Osteoblast (primary cell): ENCODE measurements at regions not wholly inside any gene's neighbourhood (a gene's known extent, or its start where the extent isn't known, plus 50 kb on each side); places are given as distances from the start of the nearest gene placed in this dataset.

Experiments
- DNase-seq: peaks from one replicate; pipeline ENCODE4 v3.0.0; 2011; ENCODE audit warnings: low spot score, mixed read lengths; ENCODE audit not compliant: insufficient read length; ENCODE audit errors: missing footprints
- H2AFZ ChIP-seq: 2 replicates; pipeline ENCODE4 v1.6.0; 2011; ENCODE audit warnings: mild to moderate bottlenecking, low read length
- H3K27ac ChIP-seq: 2 replicates; pipeline ENCODE4 v1.5.1; 2011; ENCODE audit warnings: mild to moderate bottlenecking, low read depth, low read length, moderate library complexity
- H3K27me3 ChIP-seq: 2 replicates; pipeline ENCODE4 v1.6.0; 2012; ENCODE audit warnings: mild to moderate bottlenecking, control low read depth, inconsistent platforms, low read length, moderate library complexity; ENCODE audit not compliant: insufficient read depth
- H3K36me3 ChIP-seq: 2 replicates; pipeline ENCODE4 v1.5.1; 2011; ENCODE audit warnings: mild to moderate bottlenecking, low read length, control low read depth, moderate library complexity; ENCODE audit not compliant: insufficient read depth
- H3K4me1 ChIP-seq: 2 replicates; pipeline ENCODE4 v1.5.1; 2011; ENCODE audit warnings: mild to moderate bottlenecking, low read length, control low read depth, moderate library complexity; ENCODE audit not compliant: insufficient read depth
- H3K4me2 ChIP-seq: 2 replicates; pipeline ENCODE4 v1.6.0; 2011; ENCODE audit warnings: mild to moderate bottlenecking, low read length; ENCODE audit not compliant: insufficient read depth
- H3K4me3 ChIP-seq: fragments of 200-600 bp; sonication (generic); 3 replicates; pipeline ENCODE4 v1.5.1; 2012; ENCODE audit warnings: mild to moderate bottlenecking, low read length, inconsistent platforms; ENCODE audit not compliant: insufficient read depth
- H3K79me2 ChIP-seq: 2 replicates; pipeline ENCODE4 v1.6.0; 2012; ENCODE audit warnings: mild to moderate bottlenecking, low read length, control low read depth, inconsistent platforms; ENCODE audit not compliant: insufficient read depth
- H3K9me3 ChIP-seq: 2 replicates; pipeline ENCODE4 v1.5.1; 2011; ENCODE audit warnings: low read depth, low read length, control low read depth
- H4K20me1 ChIP-seq: 2 replicates; pipeline ENCODE4 v1.6.0; 2012; ENCODE audit warnings: mild to moderate bottlenecking, low read length, control low read depth; ENCODE audit not compliant: insufficient read depth
- TF ChIP-seq, protein P1 (sequence below): IDR thresholded peaks from 2 replicates; pipeline ENCODE4 v1.5.1; 2011; ENCODE audit warnings: mild to moderate bottlenecking, low read depth, low read length, moderate library complexity; ENCODE audit errors: extremely low read depth

GRCh38 chr10:47053081-47053798 lies 142.0 kb downstream of the PTPN20 start:
- Histone ChIP-seq H3K36me3 (no peaks in the 10 kb centered on the region), H4K20me1 (no peaks in the 10 kb centered on the region), H3K79me2 (no peaks in the 10 kb centered on the region), H3K4me1 (peaks cover 4% of the 10 kb centered on the region), H3K4me3 (no peak overlapping the region), H3K27ac (no peak overlapping the region), H3K27me3 (peaks cover 4% of the 10 kb centered on the region), H3K4me2 (no peak overlapping the region), H3K9me3 (no peaks in the 10 kb centered on the region), H2AFZ (no peak overlapping the region)
- DNase-seq: no peak
- TF ChIP-seq, protein P1, sequence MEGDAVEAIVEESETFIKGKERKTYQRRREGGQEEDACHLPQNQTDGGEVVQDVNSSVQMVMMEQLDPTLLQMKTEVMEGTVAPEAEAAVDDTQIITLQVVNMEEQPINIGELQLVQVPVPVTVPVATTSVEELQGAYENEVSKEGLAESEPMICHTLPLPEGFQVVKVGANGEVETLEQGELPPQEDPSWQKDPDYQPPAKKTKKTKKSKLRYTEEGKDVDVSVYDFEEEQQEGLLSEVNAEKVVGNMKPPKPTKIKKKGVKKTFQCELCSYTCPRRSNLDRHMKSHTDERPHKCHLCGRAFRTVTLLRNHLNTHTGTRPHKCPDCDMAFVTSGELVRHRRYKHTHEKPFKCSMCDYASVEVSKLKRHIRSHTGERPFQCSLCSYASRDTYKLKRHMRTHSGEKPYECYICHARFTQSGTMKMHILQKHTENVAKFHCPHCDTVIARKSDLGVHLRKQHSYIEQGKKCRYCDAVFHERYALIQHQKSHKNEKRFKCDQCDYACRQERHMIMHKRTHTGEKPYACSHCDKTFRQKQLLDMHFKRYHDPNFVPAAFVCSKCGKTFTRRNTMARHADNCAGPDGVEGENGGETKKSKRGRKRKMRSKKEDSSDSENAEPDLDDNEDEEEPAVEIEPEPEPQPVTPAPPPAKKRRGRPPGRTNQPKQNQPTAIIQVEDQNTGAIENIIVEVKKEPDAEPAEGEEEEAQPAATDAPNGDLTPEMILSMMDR: no peak

DNA sequence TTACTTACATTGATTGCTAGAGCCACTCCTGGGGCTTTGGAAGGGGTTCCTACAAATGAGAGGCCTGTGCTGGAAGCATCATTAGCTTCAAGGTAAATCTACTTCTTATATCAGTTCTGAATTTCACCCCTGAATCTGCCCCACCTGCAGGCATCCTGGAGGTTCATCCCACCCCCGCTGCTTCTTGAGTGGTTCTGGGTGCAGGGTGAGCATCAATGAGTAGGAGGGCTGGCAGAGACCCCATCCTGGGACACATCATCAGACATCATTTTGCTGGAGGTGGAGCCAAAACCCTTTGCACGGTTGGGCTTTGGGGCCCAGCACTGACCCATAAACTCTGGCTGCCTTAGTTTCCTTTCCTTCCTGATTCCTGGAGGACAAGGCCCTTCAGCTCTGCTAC lies 143.7 kb downstream of the PTPN20 start:
- H3K9me3 ChIP-seq: no peaks in the 10 kb centered on the region
- no peaks in the 10 kb centered on the region for H3K4me1 ChIP-seq
- TF ChIP-seq, protein P1: no peak
- H2AFZ ChIP-seq: no peak overlapping the region
- H3K27me3 ChIP-seq: peaks cover 8% of the 10 kb centered on the region
- H3K27ac ChIP-seq: no peak overlapping the region
- no peak for DNase-seq
- no peaks in the 10 kb centered on the region for H4K20me1 ChIP-seq
- no peaks in the 10 kb centered on the region for H3K79me2 ChIP-seq
- no peak overlapping the region for H3K4me3 ChIP-seq
- H3K36me3 ChIP-seq: no peaks in the 10 kb centered on the region
- no peak overlapping the region for H3K4me2 ChIP-seq

GRCh38 chr10:47055386-47056246 lies 144.4 kb downstream of the PTPN20 start:
- H3K4me3 ChIP-seq: no peak overlapping the region
- H3K36me3 ChIP-seq: no peaks in the 10 kb centered on the region
- no peaks in the 10 kb centered on the region for H4K20me1 ChIP-seq
- no peak overlapping the region for H3K27ac ChIP-seq
- DNase-seq: no peak
- no peaks in the 10 kb centered on the region for H3K4me1 ChIP-seq
- TF ChIP-seq, protein P1: no peak
- no peak overlapping the region for H3K4me2 ChIP-seq
- no peaks in the 10 kb centered on the region for H3K79me2 ChIP-seq
- H3K9me3 ChIP-seq: no peaks in the 10 kb centered on the region
- H2AFZ ChIP-seq: no peak overlapping the region
- peaks cover 8% of the 10 kb centered on the region for H3K27me3 ChIP-seq

- no peaks in the 10 kb centered on the region for H3K4me1 ChIP-seq
- H3K4me2 ChIP-seq: no peak overlapping the region
- no peak overlapping the region for H3K27ac ChIP-seq
- no peaks in the 10 kb centered on the region for H3K79me2 ChIP-seq
- H4K20me1 ChIP-seq: no peaks in the 10 kb centered on the region
- H3K4me3 ChIP-seq: no peak overlapping the region
- no peaks in the 10 kb centered on the region for H3K36me3 ChIP-seq
- TF ChIP-seq, protein P1: no peak
- DNase-seq: no peak
- no peak overlapping the region for H2AFZ ChIP-seq
- H3K27me3 ChIP-seq: peaks cover 7% of the 10 kb centered on the region
- no peaks in the 10 kb centered on the region for H3K9me3 ChIP-seq
These were observed 145.0 kb downstream of the PTPN20 start for GRCh38 chr10:47056247-47056510.
